ENCODE measurements at regions not wholly inside any gene's neighbourhood (a gene's known extent, or its start where the extent isn't known, plus 50 kb on each side); places are given as distances from the start of the nearest gene placed in this dataset.
"Not testable (repeated sequence)": the region's sequence is repeated elsewhere in the genome, so short reads cannot be mapped to it uniquely, and the experiment has no call there.

DNA sequence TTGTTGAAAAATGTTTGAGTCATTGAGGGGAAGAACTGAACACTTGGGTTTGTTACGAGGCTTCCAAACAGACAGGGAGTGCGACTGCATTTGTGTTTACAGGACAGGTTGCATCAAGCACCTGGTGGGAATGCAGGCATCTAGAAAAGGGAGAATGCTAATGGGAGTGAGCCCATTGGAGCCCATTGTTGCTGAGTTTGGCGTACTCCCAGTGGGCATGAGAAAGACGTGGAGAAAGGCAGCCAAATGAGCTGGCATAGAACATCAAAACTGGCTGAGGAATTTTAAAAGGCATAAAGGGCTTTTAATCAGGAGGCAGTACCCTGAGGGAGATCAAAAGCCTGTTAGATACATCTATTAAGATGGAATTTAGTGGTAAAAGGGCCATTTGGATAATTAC, 171.6 kb upstream of the NPSR1 start:
- no peak for DNase-seq (ENCODE audit: low read depth)

DNA sequence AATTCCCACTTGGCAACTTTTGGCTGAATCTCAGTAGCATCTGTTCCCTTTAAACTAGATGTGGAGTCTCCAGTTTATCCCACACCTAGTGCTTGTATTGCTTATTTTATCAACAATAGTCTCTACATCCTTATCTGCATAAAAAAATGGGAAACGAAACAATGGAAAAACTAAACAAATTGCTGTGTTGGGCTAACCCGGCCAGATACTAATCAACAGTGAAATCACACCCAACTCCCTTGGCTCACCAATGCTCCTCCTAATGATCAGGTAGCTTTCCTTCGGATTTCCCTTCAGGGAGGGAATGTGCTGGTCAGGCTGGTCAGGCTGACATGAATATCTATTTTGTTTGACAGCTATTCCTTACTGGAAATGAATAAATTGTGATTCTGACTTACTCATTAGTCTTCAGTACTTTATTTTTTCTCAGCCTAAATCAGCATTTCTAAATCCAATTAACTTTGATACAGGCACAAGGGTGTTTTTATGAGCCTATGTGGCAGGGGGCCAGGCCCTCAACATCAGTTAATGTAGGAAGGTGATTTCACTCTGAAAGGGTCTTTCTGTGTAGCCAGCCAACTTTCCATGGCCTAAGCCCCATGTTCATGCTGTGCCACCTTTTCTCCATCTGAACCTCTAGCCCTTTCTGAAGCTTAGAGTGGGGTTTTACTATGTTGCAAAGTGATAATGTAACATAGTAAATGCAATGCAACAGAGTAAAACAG, 170.5 kb upstream of the NPSR1 start:
- DNase-seq (ENCODE audit: low read depth), result no peak

DNA sequence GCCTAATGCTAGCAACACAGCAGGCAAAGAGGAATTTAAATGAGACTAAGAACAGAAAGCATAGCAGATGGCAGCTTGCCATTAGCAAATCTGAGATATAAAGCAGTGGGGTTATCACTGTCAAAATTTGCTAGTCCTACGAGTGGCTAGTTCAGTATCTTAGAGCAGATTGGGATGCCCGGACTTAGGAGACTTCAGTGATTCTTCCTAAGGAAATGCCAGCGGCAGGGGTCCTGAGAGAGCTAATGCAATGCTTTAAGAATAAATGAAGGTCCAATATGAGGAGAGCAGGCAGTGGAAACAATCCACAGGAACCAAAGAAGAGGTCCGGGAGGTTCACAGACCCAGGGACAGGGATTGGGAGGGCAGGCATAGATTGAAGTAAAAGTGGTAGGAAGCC, 169.3 kb upstream of the NPSR1 start:
- no peak for DNase-seq (ENCODE audit: low read depth)

DNA sequence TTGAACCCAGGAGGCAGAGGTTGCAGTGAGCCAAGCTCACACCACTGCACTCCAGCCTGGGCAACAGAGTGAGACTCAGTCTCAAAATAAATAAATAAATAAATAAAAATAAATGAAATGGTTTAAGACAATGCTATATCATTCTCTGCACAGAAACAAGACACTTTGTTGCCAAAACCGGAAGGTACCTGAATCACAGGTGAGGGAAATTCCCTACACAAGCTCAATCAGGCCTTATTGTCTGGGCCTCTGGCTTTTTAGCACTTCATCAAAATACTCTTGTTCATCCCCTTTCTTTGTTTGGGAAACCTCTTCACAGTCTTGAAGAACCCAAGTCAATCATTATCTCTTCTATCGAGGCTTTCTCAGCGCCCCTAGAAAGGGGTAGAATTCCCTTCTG, 166.1 kb upstream of the NPSR1 start:
- no peak for DNase-seq (ENCODE audit: low read depth)

DNA sequence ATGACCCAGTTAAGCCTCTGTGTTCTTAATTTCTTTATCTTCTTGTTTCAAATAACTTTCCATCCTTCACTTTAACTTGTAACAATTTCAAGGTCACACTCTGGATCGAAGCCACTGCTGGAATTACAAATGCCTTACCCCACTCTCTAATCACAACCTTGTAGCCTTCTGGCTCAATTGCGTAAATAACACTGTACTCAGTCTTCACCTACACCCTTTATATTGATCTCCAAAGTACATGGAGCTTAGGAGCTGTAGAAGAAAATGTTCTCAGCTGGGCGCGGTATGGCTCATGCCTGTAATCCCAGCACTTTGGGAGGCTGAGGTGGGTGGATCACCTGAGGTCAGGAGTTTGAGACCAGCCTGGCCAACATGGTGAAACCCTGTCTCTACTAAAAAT, 164.3 kb upstream of the NPSR1 start:
- no peak for DNase-seq (ENCODE audit: low read depth)

DNA sequence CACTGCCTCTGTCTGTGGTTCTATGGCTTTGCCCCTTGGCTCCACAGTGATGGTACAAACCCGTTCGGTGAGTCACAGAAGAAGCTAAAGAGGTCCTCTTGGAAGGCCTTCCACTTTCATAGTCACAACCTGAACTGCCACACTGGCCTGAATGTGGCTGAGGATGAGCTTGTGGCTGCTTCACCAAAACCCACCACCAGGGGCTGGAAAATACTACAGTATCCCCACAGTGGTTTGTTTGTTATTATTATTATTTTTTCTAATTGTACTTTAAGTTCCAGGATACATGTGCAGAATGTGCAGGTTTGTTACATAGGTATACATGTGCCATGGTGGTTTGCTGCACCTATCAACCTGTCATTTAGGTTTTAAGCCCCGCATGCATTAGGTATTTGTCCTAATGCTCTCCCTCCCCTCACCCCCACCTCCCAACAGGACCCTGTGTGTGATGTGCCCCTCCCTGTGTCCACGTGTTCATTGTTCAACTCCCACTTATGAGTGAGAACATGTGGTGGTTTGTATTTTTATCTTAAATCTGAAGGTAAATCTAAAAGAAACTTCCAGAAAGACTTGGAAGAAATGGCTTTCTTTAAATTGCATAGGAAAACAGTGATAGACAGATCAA, 160.8 kb upstream of the NPSR1 start:
- no peak for DNase-seq (ENCODE audit: low read depth)

DNA sequence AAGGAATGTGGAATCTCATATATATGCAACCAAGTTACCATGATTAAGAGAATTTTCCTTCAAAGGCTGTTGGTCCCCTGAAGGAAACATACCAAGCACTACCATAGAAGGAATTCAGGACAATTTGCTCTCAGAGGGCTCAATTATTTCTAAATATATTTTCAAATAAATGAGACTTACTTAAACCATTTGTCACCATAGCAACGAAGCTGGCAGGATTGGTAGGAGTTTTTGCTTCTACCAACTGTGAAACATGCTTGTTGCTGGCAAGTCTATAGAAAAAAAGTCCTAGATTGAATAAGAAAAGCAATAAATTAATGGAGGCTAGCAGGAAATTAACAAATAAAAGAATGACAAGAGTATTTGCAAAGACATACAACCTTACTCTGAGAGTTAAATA, 156.9 kb upstream of the NPSR1 start:
- DNase-seq (ENCODE audit: low read depth), result no peak

DNA sequence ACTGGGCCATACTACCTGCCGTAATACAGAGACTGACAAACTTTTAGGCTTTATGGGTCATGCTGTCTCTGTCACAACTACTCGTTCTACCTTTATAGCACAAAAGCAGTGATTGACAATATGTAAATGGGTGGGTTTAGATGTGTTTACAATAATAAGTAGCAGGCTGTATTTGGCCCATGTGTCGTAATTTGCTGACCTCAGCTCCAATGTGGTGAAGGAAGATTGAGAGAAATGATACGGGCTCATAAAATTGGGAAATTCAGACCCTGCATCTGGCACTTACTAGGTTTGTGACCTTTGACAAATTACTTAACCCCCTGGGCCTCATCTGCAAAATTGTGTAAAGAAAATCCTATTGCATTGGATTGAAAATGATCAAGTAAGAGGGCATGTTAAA, 150.8 kb upstream of the NPSR1 start:
- DNase-seq (ENCODE audit: low read depth), result no peak

DNA sequence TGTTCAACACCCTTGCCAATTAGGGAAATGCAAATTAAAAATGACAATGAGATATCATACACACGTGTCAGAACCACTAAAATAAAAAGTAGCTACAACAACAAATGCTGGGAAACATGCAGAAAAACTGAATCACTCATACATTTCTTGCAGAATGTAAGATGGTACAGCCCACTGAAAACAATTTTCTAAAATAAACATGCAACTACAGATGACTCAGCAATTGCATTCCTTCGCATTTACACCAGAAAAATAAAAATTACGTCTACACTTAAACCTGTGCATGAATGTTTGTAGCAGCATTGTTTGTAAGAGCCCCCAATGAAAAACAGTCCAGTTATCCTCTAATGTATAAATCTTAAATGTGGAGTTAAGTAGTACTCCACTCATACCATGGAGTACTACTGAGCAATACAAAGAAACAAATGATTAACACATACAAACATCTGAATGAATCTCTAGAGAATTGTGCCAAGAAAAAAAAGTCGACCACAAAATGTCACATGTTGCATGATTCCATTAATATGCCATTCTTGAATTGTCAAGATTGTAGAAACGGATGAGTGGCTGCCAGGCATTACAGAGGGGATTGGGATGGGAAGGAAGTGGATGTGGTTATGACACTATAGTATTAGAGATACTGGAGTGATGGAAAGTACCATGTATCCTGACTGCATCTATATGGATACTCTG, 134.6 kb upstream of the NPSR1 start:
- peak; percentile 33 for DNase-seq (ENCODE audit: low read depth)

DNA sequence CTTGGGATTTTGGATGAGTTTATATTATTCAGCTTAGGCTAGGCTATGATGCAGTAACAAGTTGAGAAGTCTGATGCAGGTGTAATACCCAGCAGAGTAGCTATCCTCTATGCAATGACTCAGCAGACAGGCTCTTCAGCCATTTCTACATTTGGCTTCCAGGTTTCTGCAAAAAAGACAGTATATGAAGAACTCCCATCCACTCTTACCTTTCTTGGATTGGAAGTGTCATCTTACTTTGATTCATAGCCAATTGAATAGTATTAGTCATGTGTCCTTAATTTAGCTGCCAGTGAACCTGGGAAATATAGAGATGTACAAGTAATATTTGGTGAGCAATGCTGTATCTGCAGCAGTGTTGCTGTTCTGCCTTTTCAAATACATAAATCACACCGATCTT, 127.8 kb upstream of the NPSR1 start:
- peak; percentile 4 for DNase-seq (ENCODE audit: low read depth)

DNA sequence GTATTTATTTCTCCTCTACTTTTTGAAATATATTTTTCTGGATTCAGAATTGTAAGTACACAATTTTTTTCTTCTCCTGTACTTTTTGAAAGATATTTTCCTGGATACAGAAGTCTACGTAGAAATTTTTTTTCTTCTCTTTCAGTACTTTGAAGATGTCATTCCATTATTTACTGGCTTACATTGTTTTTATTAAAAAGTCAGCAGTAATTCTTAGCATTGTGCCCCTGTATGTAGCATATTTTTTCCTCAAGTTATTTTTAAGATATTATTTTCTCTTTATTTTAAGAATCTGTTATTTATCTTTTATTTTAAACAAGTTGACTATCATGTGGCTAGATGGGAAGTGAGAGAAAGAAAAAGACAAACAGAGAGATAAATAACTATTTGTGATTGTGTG, 119.0 kb upstream of the NPSR1 start:
- DNase-seq (ENCODE audit: low read depth), result peak; percentile 1

DNA sequence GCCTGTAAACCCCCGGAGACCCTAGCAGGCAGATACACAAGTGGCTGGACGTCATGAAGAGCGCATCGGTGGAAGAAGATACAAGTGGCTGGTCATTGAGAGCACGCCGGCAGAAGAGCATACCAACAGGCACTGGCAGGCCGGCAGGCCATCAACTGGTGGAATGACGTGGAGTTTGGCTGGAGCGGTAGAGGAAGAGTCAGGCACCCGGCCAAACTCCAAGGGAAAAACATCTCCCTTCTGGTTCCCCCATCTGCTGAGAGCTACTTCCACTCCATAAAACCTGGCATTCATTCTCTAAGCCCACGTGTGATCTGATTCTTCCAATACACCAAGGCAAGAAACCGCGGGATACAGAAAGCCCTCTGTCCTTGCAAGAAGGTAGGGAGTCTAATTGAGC, 113.4 kb upstream of the NPSR1 start:
- no peak for DNase-seq (ENCODE audit: low read depth)

DNA sequence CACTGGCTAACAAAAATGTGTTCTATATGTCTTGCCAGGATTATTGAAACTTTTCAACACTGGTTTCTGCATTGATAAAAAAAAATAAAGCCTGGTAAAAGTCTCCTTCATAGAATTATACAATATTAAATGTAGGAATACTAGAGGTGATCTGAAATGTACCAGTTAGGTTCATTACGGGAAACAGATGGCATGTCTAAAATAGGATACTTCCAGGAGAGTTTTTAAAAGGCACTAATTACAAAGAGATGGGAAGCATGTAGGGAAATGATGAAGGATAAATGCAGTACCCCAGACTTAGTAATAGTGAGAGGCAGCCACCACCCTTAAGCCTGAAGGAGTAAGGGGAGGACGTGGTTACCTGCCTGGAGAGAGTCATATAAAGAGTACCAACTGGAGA, 107.0 kb upstream of the NPSR1 start:
- DNase-seq (ENCODE audit: low read depth), result no peak

DNA sequence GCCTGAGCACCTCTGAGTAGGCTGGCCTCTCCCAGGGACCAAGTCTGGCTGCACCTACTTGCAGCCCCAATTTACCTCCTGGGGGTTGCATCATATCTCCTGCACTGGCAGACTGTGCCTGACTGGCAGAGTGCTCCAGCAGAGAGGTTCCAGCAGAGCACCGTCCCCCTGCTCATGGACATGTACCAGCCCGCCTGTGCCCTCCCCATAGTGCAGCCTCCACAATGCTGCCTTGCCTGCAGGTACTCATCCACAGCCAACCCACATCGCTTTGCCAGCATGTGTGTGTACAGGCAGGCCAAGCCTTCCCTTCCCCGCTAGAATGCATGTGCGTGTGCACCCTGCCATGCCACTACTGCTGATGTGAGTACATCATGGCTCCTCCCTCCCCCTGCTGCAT, 105.5 kb upstream of the NPSR1 start:
- DNase-seq (ENCODE audit: low read depth), result no peak

DNA sequence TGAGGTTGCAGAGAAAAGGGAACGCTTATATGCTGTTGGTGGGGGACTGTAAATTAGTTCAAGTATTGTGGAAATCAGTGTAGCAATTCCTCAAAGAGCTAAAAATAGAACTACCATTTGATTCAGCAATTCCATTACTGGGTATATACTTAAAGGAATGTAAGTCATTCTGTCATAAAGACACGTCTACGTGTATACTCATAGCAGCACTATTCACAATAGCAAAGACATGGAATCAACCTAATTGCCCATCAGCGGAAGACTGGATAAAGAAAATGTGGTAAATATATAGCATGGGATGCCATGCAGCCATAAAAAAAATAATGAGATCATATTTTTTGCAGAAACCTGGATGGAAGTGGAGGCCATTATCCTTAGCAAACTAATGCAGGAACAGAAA, 100.0 kb upstream of the NPSR1 start:
- no peak for DNase-seq (ENCODE audit: low read depth)

DNA sequence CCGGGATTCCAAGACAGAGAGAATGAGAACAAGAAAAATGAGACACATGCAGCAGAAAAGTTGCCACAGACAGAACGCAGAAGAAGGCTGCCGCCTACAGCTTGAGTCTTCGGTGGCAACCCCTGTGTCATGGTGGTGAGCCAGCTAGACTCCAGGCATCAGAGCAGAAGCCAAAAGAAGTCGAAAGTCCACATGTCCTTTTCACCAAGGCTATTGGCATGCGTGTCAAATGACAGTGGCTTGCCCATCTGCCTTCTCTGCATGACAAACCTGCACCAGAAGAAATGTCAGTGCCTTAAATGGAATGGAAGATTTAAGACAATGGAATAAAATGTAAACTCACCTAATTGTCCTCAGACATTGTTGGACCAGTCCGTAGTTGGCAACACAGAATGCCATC, 93.9 kb upstream of the NPSR1 start:
- DNase-seq (ENCODE audit: low read depth), result no peak

DNA sequence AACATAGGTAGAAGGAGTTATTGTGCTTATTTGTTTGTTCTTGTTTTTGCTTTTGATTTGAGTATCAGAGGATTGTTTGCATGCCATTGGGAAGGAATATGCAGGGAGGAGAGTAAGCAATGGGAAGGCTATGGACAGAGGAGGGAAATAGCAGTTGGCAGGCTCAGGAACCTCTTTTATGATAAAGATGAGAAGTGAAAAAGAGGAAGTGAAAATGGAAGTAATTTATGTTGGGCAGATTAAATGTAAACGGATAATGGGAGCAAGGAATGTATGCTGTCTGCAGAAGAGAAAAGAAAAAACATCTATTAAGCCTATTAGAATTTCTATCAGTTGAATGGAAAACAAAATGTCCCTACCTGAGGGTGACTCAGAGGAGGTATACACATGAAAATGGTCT, 90.1 kb upstream of the NPSR1 start:
- DNase-seq (ENCODE audit: low read depth), result no peak

DNA sequence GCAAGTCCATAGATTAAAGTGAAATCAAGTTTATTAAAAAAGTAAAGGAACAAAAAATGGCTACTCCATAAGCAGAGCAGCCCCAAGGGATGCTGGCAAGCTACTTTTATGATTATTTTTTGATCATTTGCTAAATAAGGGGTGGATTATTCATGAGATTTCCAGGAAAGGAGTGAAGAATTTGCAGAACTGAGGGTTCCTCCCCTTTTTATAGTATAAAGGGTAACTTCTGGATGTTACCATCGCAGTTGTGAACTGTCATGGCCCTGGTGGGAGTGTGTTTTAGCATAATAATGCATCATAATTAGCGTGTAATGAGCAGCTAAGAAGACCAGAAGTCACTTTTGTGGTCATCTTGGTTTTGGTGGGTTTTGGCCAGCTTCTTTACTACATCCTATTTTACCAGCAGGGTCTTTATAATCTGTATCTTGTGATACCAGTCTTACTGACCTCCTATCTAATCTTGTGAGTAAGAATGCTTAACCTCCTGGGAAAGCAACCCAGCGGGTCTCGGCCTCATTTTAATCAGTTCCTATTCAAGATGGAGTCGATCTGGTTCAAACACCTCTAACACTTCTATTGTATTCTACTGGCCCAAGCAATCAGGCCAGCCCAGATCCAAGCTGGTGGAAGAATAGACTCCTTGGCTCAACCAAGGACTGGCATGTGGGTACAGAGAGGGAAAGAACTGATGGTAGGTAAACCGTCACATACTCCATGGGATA, 87.9 kb upstream of the NPSR1 start:
- no peak for DNase-seq (ENCODE audit: low read depth)

DNA sequence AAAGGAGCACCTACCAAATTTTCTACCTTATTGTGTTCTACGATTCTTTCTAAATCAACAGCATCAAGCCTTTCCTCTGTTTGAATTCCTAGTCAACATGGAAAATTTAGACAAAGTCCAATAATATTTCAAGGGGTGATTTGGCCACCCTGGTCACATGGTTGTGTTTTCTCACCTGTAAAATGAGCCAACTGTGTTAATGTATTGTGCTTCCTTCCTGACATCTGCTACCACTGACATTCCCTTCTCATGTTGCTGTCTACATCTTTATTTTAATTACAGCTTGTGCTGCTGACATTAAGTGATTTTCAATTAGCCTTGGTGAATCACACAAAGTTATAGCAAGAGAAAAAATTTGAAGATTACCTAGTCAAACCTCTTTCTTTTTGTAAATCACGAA, 83.0 kb upstream of the NPSR1 start:
- no peak for DNase-seq (ENCODE audit: low read depth)

DNA sequence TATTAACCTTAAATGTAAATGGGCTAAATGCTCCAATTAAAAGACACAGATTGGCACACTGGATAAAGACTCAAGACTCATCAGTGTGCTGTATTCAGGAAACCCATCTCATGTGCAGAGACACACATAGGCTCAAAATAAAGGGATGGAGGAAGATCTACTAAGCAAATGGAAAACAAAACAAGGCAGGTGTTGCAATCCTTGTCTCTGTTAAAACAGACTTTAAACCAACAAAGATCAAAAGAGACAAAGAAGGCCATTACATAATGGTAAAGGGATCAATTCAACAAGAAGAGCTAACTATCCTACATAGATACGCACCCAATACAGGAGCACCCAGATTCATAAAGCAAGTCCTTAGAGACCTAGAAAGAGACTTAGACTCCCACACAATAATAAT, 80.1 kb upstream of the NPSR1 start:
- not testable (repeated sequence) for DNase-seq (ENCODE audit: low read depth)

DNA sequence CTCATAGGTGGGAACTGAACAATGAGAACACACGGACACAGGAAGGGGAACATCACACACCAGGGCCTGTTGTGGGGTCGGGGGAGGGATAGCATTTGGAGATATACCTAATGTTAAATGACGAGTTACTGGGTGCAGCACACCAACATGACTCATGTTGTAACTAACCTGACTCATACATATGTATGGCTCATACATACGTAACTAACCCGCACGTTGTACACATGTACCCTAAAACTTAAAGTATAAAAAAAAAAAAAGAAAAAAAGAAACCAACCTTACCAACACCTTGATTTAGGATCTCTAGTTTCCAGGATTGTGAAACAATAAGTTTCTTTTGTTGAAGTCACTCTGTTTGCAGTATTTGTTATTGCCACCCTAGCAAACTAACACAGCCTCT, 76.3 kb upstream of the NPSR1 start:
- not testable (repeated sequence) for DNase-seq (ENCODE audit: low read depth)

DNA sequence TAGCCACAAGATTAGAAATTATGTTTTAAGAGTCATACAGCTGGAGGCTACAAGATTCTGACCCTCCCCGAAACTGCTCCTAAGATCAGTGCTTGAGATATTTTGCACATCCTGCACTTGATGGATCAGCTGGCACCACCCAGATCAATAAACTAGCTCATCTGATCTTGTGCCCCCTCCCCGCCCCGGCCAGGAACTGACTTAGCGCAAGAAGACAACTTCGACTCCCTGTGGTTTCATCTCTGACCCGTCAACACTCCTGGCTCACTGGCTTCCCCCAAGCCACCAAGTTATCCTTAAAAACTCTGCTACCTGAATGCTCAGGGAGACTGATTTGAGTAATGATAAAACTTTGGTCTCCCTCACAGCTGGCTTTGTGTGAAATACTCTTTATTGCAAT, 73.5 kb upstream of the NPSR1 start:
- DNase-seq (ENCODE audit: low read depth), result no peak

DNA sequence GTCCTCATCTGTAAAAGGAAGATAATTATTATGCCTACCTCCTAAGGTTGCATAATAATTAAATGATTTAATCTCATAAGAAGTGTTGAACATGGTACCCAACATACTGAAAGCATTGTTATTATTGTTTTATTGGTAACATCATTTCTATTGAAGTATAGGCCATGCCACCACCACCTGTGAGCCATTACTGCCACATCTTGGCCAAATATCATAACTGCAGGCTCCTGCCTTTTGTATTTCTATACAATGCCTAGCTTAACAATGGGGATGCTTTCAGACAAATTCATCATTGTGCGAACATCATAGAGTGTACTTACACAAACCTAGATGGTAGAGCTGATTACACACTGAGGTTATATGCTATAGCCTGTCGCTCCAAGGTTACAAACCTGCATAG, 61.1 kb upstream of the NPSR1 start:
- no peak for DNase-seq (ENCODE audit: low read depth)
